ENCODE measurements at regions not wholly inside any gene's neighbourhood (a gene's known extent, or its start where the extent isn't known, plus 50 kb on each side); places are given as distances from the start of the nearest gene placed in this dataset.

GRCh38 chr11:95676308-95676707, 113.3 kb downstream of the FAM76B start:
- TF ChIP-seq CTCF (conservative IDR thresholded peaks at IDR 0.05 in 1 of 2, IDR thresholded peaks at IDR 0.05 in 1 of 2; ENCODE audit: extremely low read depth in 1 of 2, insufficient read depth in 1 of 2, low read depth in 1 of 2, low read length in 2 of 2) (no peak), EZH2 (IDR thresholded peaks at IDR 0.05; ENCODE audit: borderline replicate concordance, low read length) (no peak)

Data from mammary epithelial cell (primary cell).